CD4-positive, alpha-beta T cell (primary cell): ENCODE measurements at regions not wholly inside any gene's neighbourhood (a gene's known extent, or its start where the extent isn't known, plus 50 kb on each side); places are given as distances from the start of the nearest gene placed in this dataset.

Experiments
- ATAC-seq: fragments of 200-7000 bp; cut with Tn5 transposase; one replicate; pipeline ENCODE4 v1.10.0; 2022; ENCODE audit warnings: mild to moderate bottlenecking; ENCODE audit not compliant: poor library complexity
- CTCF ChIA-PET: fragments of 350-600 bp; sonication (Branson Sonifier 250); formaldehyde crosslinking; loops from one replicate; lab custom pipeline; 2021; ENCODE audit warnings: antibody characterized with exemption, inconsistent platforms; lab: Charles Lee
- POLR2A ChIA-PET: fragments of 350-600 bp; sonication (Branson Sonifier 250); formaldehyde crosslinking; loops from one replicate; lab custom pipeline; 2021; ENCODE audit warnings: antibody characterized with exemption, inconsistent platforms; lab: Charles Lee
- DNase-seq, 14 experiments: peaks; one replicate each; pipeline ENCODE4 v3.0.0-alpha.2; 2013 to 2020; ENCODE audit warnings: mixed read lengths in 2 of 14
- H3K27ac ChIP-seq, 2 donors: one replicate each; pipeline versions ENCODE4 v1.5.1 to v1.7.0; 2013; ENCODE audit warnings: low read length in 2 of 2, low read depth in 1 of 2, mild to moderate bottlenecking in 1 of 2
- H3K27me3 ChIP-seq, 2 experiments: 1 replicate in 1 of 2; 2 replicates in 1 of 2; pipeline versions ENCODE4 v1.6.1 to v1.7.0; 2013; ENCODE audit warnings: low read length in 2 of 2, control low read depth in 1 of 2, mild to moderate bottlenecking in 1 of 2, moderate library complexity in 1 of 2; ENCODE audit not compliant: insufficient read depth in 2 of 2, control insufficient read depth in 1 of 2
- H3K36me3 ChIP-seq: one replicate; pipeline ENCODE4 v1.6.1; 2013; ENCODE audit warnings: low read length, control low read depth; ENCODE audit not compliant: insufficient read depth
- H3K4me1 ChIP-seq: one replicate; pipeline ENCODE4 v1.6.1; 2013; ENCODE audit warnings: low read length, control low read depth; ENCODE audit not compliant: insufficient read depth
- H3K4me3 ChIP-seq: one replicate; pipeline ENCODE4 v1.5.1; 2013; ENCODE audit warnings: mild to moderate bottlenecking, low read length, moderate library complexity
- H3K9me3 ChIP-seq, 2 experiments: 1 replicate in 1 of 2; 2 replicates in 1 of 2; pipeline versions ENCODE4 v1.6.1 to v1.7.0; 2013; ENCODE audit warnings: low read length in 2 of 2, mild to moderate bottlenecking in 2 of 2, control low read depth in 1 of 2, moderate library complexity in 1 of 2; ENCODE audit not compliant: control insufficient read depth in 1 of 2, insufficient read depth in 1 of 2
- H3K27ac Mint-ChIP-seq: one replicate; pipeline ENCODE4 v1.8.0; 2020; ENCODE audit warnings: mixed read lengths
- H3K27me3 Mint-ChIP-seq: one replicate; pipeline ENCODE4 v1.8.0; 2021; ENCODE audit warnings: mixed read lengths
- H3K36me3 Mint-ChIP-seq: one replicate; pipeline ENCODE4 v1.8.0; 2021; ENCODE audit warnings: low read depth, mixed read lengths
- H3K4me1 Mint-ChIP-seq: one replicate; pipeline ENCODE4 v1.8.0; 2021; ENCODE audit warnings: low read depth, mixed read lengths
- H3K4me3 Mint-ChIP-seq: one replicate; pipeline ENCODE4 v1.8.0; 2020; ENCODE audit warnings: mild to moderate bottlenecking, mixed read lengths
- H3K9me3 Mint-ChIP-seq: one replicate; pipeline ENCODE4 v1.8.0; 2020; ENCODE audit warnings: mixed read lengths
- CTCF ChIP-seq: fragments of 200-600 bp; IDR thresholded peaks from one replicate; pipeline ENCODE4 v1.8.0; 2022; ENCODE audit warnings: antibody characterized with exemption, mild to moderate bottlenecking
- intact Hi-C, 2 experiments: fragments of 100-400 bp; cut with DNase I in 1 of 2; cut with micrococcal nuclease in 1 of 2; formaldehyde crosslinking; loops; one replicate each; pipeline versions ENCODE4 v1.15.1 to v1.9.0; 2023 to 2025; cut with DNase I, micrococcal nuclease

DNA sequence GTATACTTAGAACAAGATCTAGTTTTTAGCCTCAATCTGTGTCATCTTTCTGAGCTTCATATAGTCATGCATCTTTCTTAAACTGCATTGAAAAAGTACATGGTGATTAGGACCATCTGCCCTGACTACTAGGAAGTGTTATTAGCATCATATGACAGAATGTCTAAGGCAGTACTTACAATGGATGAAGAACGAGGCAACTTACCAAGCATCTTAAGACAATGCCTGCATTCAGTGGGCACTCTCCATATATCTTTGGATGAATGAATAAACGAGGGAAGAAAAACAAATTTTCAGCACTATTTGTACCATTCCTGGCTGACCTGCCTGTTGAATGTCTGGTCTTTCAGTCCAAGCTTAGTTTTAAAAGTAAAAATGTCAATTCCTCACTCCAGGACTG lies 185.4 kb upstream of the EPHA3 start:
- no peak for TF ChIP-seq CTCF
- no peaks in the 10 kb centered on the region for H3K36me3 Mint-ChIP-seq
- ChIA-PET CTCF (no interaction called here), POLR2A (no interaction called here)
- no peaks in the 10 kb centered on the region for H3K27me3 Mint-ChIP-seq
- H3K27ac ChIP-seq, result no peak overlapping the region
- H3K9me3 Mint-ChIP-seq, result peaks cover 4% of the 10 kb centered on the region
- no peaks in the 10 kb centered on the region for H3K4me1 ChIP-seq
- DNase-seq (no peak), ATAC-seq (no peak)
- H3K4me3 Mint-ChIP-seq, result no peak overlapping the region
- no peak overlapping the region for H3K27ac Mint-ChIP-seq
- intact Hi-C loops, result no loop called here
- H3K4me1 Mint-ChIP-seq, result no peaks in the 10 kb centered on the region
- H3K4me3 ChIP-seq, result no peak overlapping the region
- H3K27me3 ChIP-seq, result no peaks in the 10 kb centered on the region
- H3K36me3 ChIP-seq, result no peaks in the 10 kb centered on the region
- H3K9me3 ChIP-seq, result no peaks in the 10 kb centered on the region

DNA sequence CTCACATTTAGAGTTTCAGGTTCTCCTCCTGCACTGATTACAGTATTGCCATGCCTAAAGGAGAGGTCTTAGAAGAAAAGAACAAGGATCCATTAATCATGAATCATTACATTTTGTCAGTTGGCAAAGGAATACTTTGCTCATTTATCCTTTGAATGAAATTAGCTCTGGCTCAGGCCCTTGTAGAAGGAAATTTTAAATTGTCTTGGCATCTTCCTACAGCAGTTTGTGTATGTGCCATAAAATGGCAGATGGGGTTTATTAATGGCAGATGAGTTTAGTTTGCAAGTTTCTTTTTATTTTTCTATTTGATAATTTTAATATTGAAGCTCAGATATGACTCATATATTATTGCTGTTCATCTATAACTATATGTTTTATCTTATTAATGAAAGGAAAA lies 181.2 kb upstream of the EPHA3 start:
- Mint-ChIP-seq H3K27me3 (no peaks in the 10 kb centered on the region), H3K4me1 (no peaks in the 10 kb centered on the region), H3K9me3 (peaks cover 4% of the 10 kb centered on the region), H3K4me3 (no peak overlapping the region), H3K27ac (no peak overlapping the region), H3K36me3 (no peaks in the 10 kb centered on the region)
- H3K27ac ChIP-seq, result no peak overlapping the region
- H3K4me3 ChIP-seq, result no peak overlapping the region
- DNase-seq (no peak), ATAC-seq (no peak)
- POLR2A ChIA-PET, result no interaction called here
- no peaks in the 10 kb centered on the region for H3K36me3 ChIP-seq
- CTCF ChIA-PET, result no interaction called here
- peaks cover 0 to 3% of the 10 kb centered on the region in 2 experiments for H3K9me3 ChIP-seq
- intact Hi-C loops, result no loop called here
- H3K4me1 ChIP-seq, result no peaks in the 10 kb centered on the region
- no peaks in the 10 kb centered on the region for H3K27me3 ChIP-seq
- TF ChIP-seq CTCF, result no peak

DNA sequence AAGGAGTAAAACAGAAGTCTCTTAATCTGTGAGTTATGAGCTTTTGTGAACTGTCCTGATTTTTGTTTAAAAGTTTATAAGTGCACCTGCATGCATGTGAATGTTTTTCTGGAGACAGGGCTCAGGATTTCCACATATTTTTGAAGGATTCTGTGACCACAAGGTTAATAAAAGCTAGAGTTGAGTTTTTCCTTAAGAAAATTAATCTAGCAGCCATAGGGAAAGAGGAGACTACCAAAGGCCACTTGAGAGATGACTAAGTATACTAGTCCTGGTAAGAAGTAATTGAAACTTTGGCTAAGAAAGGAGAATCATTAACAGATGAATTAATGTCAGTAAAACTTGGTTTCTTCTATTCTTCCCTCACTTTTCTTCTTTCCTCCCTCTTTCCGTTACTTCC lies 176.8 kb upstream of the EPHA3 start:
- H3K4me3 Mint-ChIP-seq, result no peak overlapping the region

More for the DNA sequence above, 176.8 kb upstream of the EPHA3 start:
- Mint-ChIP-seq H3K27me3 (no peaks in the 10 kb centered on the region), H3K4me1 (no peaks in the 10 kb centered on the region), H3K27ac (no peak overlapping the region), H3K9me3 (peaks cover 3% of the 10 kb centered on the region), H3K36me3 (no peaks in the 10 kb centered on the region)
- Histone ChIP-seq H3K4me1 (no peaks in the 10 kb centered on the region), H3K27ac (no peak overlapping the region), H3K9me3 (peaks cover 0 to 9% of the 10 kb centered on the region in 2 experiments), H3K4me3 (no peak overlapping the region), H3K36me3 (no peaks in the 10 kb centered on the region), H3K27me3 (no peaks in the 10 kb centered on the region)
- CTCF ChIA-PET, result no interaction called here
- no peak for TF ChIP-seq CTCF
- POLR2A ChIA-PET, result no interaction called here
- no peak for DNase-seq
- intact Hi-C loops, result no loop called here
- no peak for ATAC-seq
